H9 (cell line): ENCODE measurements at regions not wholly inside any gene's neighbourhood (a gene's known extent, or its start where the extent isn't known, plus 50 kb on each side); places are given as distances from the start of the nearest gene placed in this dataset.

Experiments used
- DNase-seq: peaks from one replicate; pipeline ENCODE4 v3.0.0-alpha.2; 2017
- H2AFZ ChIP-seq: one replicate; pipeline ENCODE4 v1.6.1; 2013; ENCODE audit warnings: mild to moderate bottlenecking, low read length, control low read depth, moderate library complexity
- H2AK5ac ChIP-seq: 2 replicates; pipeline ENCODE4 v1.6.1; 2013; ENCODE audit warnings: low read length, control low read depth, mixed read lengths; ENCODE audit not compliant: insufficient read length
- H2BK120ac ChIP-seq: one replicate; pipeline ENCODE4 v1.6.1; 2013; ENCODE audit warnings: low read depth, mild to moderate bottlenecking, low read length, control low read depth, inconsistent platforms; ENCODE audit not compliant: poor library complexity, severe bottlenecking
- H2BK12ac ChIP-seq: 2 replicates; pipeline ENCODE4 v1.6.1; 2013; ENCODE audit warnings: low read length, control low read depth, mixed read lengths, low read depth; ENCODE audit not compliant: insufficient read length
- H2BK15ac ChIP-seq: 2 replicates; pipeline ENCODE4 v1.6.1; 2013; ENCODE audit warnings: low read depth, low read length, control low read depth
- H2BK20ac ChIP-seq: one replicate; pipeline ENCODE4 v1.6.1; 2013; ENCODE audit warnings: low read depth, mild to moderate bottlenecking, low read length, control low read depth, inconsistent platforms; ENCODE audit not compliant: poor library complexity, severe bottlenecking
- H2BK5ac ChIP-seq: 2 replicates; pipeline ENCODE4 v1.6.1; 2013; ENCODE audit warnings: low read length, control low read depth, mixed read lengths; ENCODE audit not compliant: insufficient read length
- H3K14ac ChIP-seq: 2 replicates; pipeline ENCODE4 v1.6.1; 2013; ENCODE audit warnings: low read length, control low read depth; ENCODE audit not compliant: insufficient read depth
- H3K18ac ChIP-seq: 2 replicates; pipeline ENCODE4 v1.6.1; 2013; ENCODE audit warnings: low read depth, mild to moderate bottlenecking, mixed read lengths, low read length, control low read depth; ENCODE audit not compliant: insufficient read length
- H3K23ac ChIP-seq: 2 replicates; pipeline ENCODE4 v1.6.1; 2013; ENCODE audit warnings: low read length, control low read depth, mixed read lengths, low read depth; ENCODE audit not compliant: insufficient read length
- H3K23me2 ChIP-seq: 2 replicates; pipeline ENCODE4 v1.6.1; 2013; ENCODE audit warnings: low read depth, mild to moderate bottlenecking, mixed read lengths, low read length, control low read depth; ENCODE audit not compliant: insufficient read length, poor library complexity, severe bottlenecking
- H3K27ac ChIP-seq: 2 replicates; pipeline ENCODE4 v1.5.1; 2013; ENCODE audit warnings: low read length, control low read depth, mixed read lengths, low read depth; ENCODE audit not compliant: insufficient read length
- H3K27me3 ChIP-seq: 2 replicates; pipeline ENCODE4 v1.6.1; 2013; ENCODE audit warnings: low read length, control low read depth, inconsistent platforms; ENCODE audit not compliant: insufficient read depth
- H3K4ac ChIP-seq: 2 replicates; pipeline ENCODE4 v1.6.1; 2013; ENCODE audit warnings: low read depth, mild to moderate bottlenecking, control low read depth, inconsistent platforms, low read length, moderate library complexity
- H3K4me1 ChIP-seq: 2 replicates; pipeline ENCODE4 v1.6.1; 2013; ENCODE audit warnings: low read length, control low read depth, inconsistent platforms; ENCODE audit not compliant: insufficient read depth
- H3K4me2 ChIP-seq: 2 replicates; pipeline ENCODE4 v1.6.1; 2013; ENCODE audit warnings: low read length, control low read depth, mixed read lengths; ENCODE audit not compliant: insufficient read length, insufficient read depth
- H3K56ac ChIP-seq: 2 replicates; pipeline ENCODE4 v1.6.1; 2013; ENCODE audit warnings: low read depth, mild to moderate bottlenecking, mixed read lengths, low read length, control low read depth; ENCODE audit not compliant: insufficient read length
- H3K79me1 ChIP-seq: 2 replicates; pipeline ENCODE4 v1.6.1; 2013; ENCODE audit warnings: low read depth, mild to moderate bottlenecking, moderate library complexity, low read length, control low read depth, inconsistent platforms; ENCODE audit not compliant: insufficient read depth, poor library complexity, severe bottlenecking
- H3K79me2 ChIP-seq: 2 replicates; pipeline ENCODE4 v1.6.1; 2013; ENCODE audit warnings: low read length, control low read depth, inconsistent platforms; ENCODE audit not compliant: insufficient read depth
- H3K9ac ChIP-seq: 2 replicates; pipeline ENCODE4 v1.6.1; 2013; ENCODE audit warnings: low read length, control low read depth, mixed read lengths; ENCODE audit not compliant: insufficient read length; ENCODE audit errors: extremely low read depth
- H3K9me3 ChIP-seq: one replicate; pipeline ENCODE4 v1.6.1; 2013; ENCODE audit warnings: low read depth, low read length, inconsistent platforms; ENCODE audit not compliant: control insufficient read depth
- H3T11ph ChIP-seq: one replicate; pipeline ENCODE4 v1.6.1; 2013; ENCODE audit warnings: mild to moderate bottlenecking, low read length, control low read depth, inconsistent platforms
- H4K20me1 ChIP-seq: one replicate; pipeline ENCODE4 v1.6.1; 2013; ENCODE audit not compliant: control insufficient read depth, insufficient read length, insufficient read depth
- H4K5ac ChIP-seq: 2 replicates; pipeline ENCODE4 v1.6.1; 2013; ENCODE audit warnings: low read depth, mild to moderate bottlenecking, mixed read lengths, low read length, control low read depth; ENCODE audit not compliant: insufficient read length
- H4K8ac ChIP-seq: replicated peaks from 2 replicates; pipeline ENCODE4 v1.6.1; 2013; ENCODE audit warnings: low read length, control low read depth, mixed read lengths, low read depth; ENCODE audit not compliant: insufficient read length
- H4K91ac ChIP-seq: 2 replicates; pipeline ENCODE4 v1.6.1; 2013; ENCODE audit warnings: low read depth, mild to moderate bottlenecking, moderate library complexity, mixed read lengths, low read length, control low read depth; ENCODE audit not compliant: insufficient read length
- H3K27ac Mint-ChIP-seq, 3 experiments: 2 replicates in 2 of 3; 3 replicates in 1 of 3; pipeline ENCODE4 v1.8.0; 2020 to 2021; ENCODE audit warnings: mixed read lengths in 3 of 3, mild to moderate bottlenecking in 1 of 3, moderate library complexity in 1 of 3
- H3K27me3 Mint-ChIP-seq: 2 replicates; pipeline ENCODE4 v1.8.0; 2021; ENCODE audit warnings: low read depth, mild to moderate bottlenecking, moderate library complexity, mixed read lengths
- H3K36me3 Mint-ChIP-seq, 3 experiments: 2 replicates in 2 of 3; 3 replicates in 1 of 3; pipeline ENCODE4 v1.8.0; 2020 to 2021; ENCODE audit warnings: low read depth in 3 of 3, mixed read lengths in 3 of 3; ENCODE audit not compliant: insufficient read depth in 1 of 3
- H3K4me1 Mint-ChIP-seq, 2 experiments: 2 replicates each; pipeline ENCODE4 v1.8.0; 2020; ENCODE audit warnings: mixed read lengths in 2 of 2
- H3K4me3 Mint-ChIP-seq, 2 experiments: 2 replicates in 1 of 2; 3 replicates in 1 of 2; pipeline ENCODE4 v1.8.0; 2020 to 2021; ENCODE audit warnings: mild to moderate bottlenecking in 2 of 2, mixed read lengths in 2 of 2, moderate library complexity in 1 of 2
- H3K9me3 Mint-ChIP-seq, 2 experiments: 2 replicates in 1 of 2; 3 replicates in 1 of 2; pipeline ENCODE4 v1.8.0; 2020; ENCODE audit warnings: mild to moderate bottlenecking in 2 of 2, mixed read lengths in 2 of 2, moderate library complexity in 1 of 2
- CTCF ChIP-seq: fragments of 200-600 bp; sonication (generic); conservative IDR thresholded peaks from 3 replicates; pipeline ENCODE4 v1.8.0; 2021; ENCODE audit warnings: antibody characterized with exemption, mild to moderate bottlenecking
- WGBS: extraction: QIAGEN DNeasy Blood & Tissue Kit; methylation state at CpG from one replicate; pipeline ENCODE4 v1.1.7; 2013; ENCODE audit warnings: missing lambda C conversion rate, low lambda C conversion rate, mixed read lengths; ENCODE audit not compliant: insufficient read length; ENCODE audit errors: extremely low coverage; 5-methylcytosine and 5-hydroxymethylcytosine counted together

- H2BK20ac ChIP-seq = no peak overlapping the region
- no peak overlapping the region for H4K5ac ChIP-seq
- no peak overlapping the region for H4K8ac ChIP-seq
- H2BK5ac ChIP-seq = no peak overlapping the region
- Mint-ChIP-seq H3K36me3 (no peaks in the 10 kb centered on the region; a peak in 1 of 7 replicates), H3K4me1 (no peaks in the 10 kb centered on the region), H3K9me3 (no peaks in the 10 kb centered on the region), H3K4me3 (no peak overlapping the region), H3K27me3 (no peaks in the 10 kb centered on the region), H3K27ac (no peak overlapping the region)
- H2BK120ac ChIP-seq = no peak overlapping the region
- no peaks in the 10 kb centered on the region for H3K23me2 ChIP-seq
- H3K9ac ChIP-seq = no peak overlapping the region
- H3K4me2 ChIP-seq = no peak overlapping the region
- H2BK15ac ChIP-seq = no peak overlapping the region
- no peak overlapping the region for H3K14ac ChIP-seq
- no peak overlapping the region for H3K56ac ChIP-seq
- H3K79me2 ChIP-seq = no peaks in the 10 kb centered on the region
- H3K79me1 ChIP-seq = no peaks in the 10 kb centered on the region
- no peak for DNase-seq
- no peaks in the 10 kb centered on the region for H3K4me1 ChIP-seq
- no peak overlapping the region for H3T11ph ChIP-seq
- H3K9me3 ChIP-seq = no peaks in the 10 kb centered on the region
- no peak overlapping the region for H3K23ac ChIP-seq
- H2AK5ac ChIP-seq = no peak overlapping the region
- no peak overlapping the region for H2BK12ac ChIP-seq
- H3K18ac ChIP-seq = no peak overlapping the region
- no peaks in the 10 kb centered on the region for H4K20me1 ChIP-seq
- H3K27me3 ChIP-seq = no peaks in the 10 kb centered on the region
- H3K4ac ChIP-seq = no peak overlapping the region
- WGBS = no CpG with 5 or more reads among the region's 4 CpGs
- TF ChIP-seq CTCF = no peak
- H2AFZ ChIP-seq = no peak overlapping the region
- no peak overlapping the region for H4K91ac ChIP-seq
- no peak overlapping the region for H3K27ac ChIP-seq
Observed at GRCh38 chr3:106789276-106789675, 588.0 kb upstream of the CCDC54 start.
